A673 (cell line): ENCODE measurements at regions not wholly inside any gene's neighbourhood (a gene's known extent, or its start where the extent isn't known, plus 50 kb on each side); places are given as distances from the start of the nearest gene placed in this dataset.

Source experiments
- BruUV-seq: library from RNA; stranded (reverse); fragments of 400-500 nt; replicated peaks from 2 replicates; lab custom pipeline; 2021; lab: Mats Ljungman, UMichigan
- CTCF ChIA-PET: fragments of 300-600 bp; sonication (Branson Sonifier 250); formaldehyde crosslinking; loops from one replicate; lab custom pipeline; 2022; ENCODE audit warnings: antibody characterized with exemption; lab: Charles Lee
- POLR2A ChIA-PET: fragments of 300-600 bp; sonication (Branson Sonifier 250); formaldehyde crosslinking; loops from one replicate; lab custom pipeline; 2022; ENCODE audit warnings: antibody characterized with exemption; ENCODE audit not compliant: low non-redundant PET; lab: Charles Lee
- DNase-seq: peaks from one replicate; pipeline ENCODE4 v3.0.0-alpha.2; 2015; ENCODE audit warnings: low spot score
- H3K27ac ChIP-seq: fragments of 200-600 bp; sonication (generic); 2 replicates; pipeline ENCODE4 v1.5.1; 2016; ENCODE audit warnings: mixed run types, low read depth, mild to moderate bottlenecking, mixed read lengths, antibody characterized with exemption, low read length; ENCODE audit not compliant: poor library complexity, severe bottlenecking
- H3K27me3 ChIP-seq: fragments of 200-600 bp; sonication (generic); replicated peaks from 2 replicates; pipeline ENCODE4 v1.6.1; 2017; ENCODE audit warnings: mixed run types, low read depth, mild to moderate bottlenecking, mixed read lengths, antibody characterized with exemption, low read length; ENCODE audit not compliant: insufficient read depth, poor library complexity
- H3K36me3 ChIP-seq: fragments of 200-600 bp; sonication (generic); 2 replicates; pipeline ENCODE4 v1.6.1; 2016; ENCODE audit warnings: mixed run types, mild to moderate bottlenecking, mixed read lengths, antibody characterized with exemption, low read length; ENCODE audit not compliant: insufficient read depth, poor library complexity, severe bottlenecking
- H3K4me1 ChIP-seq: fragments of 200-600 bp; sonication (generic); 2 replicates; pipeline ENCODE4 v1.6.1; 2017; ENCODE audit warnings: mixed run types, mild to moderate bottlenecking, mixed read lengths, antibody characterized with exemption, low read length; ENCODE audit not compliant: insufficient read depth, poor library complexity, severe bottlenecking
- H3K4me3 ChIP-seq: fragments of 200-600 bp; sonication (generic); 2 replicates; pipeline ENCODE4 v1.5.1; 2016; ENCODE audit warnings: low read depth, mixed run types, mild to moderate bottlenecking, mixed read lengths, low read length; ENCODE audit not compliant: poor library complexity, severe bottlenecking
- H3K9me3 ChIP-seq: fragments of 200-600 bp; sonication (generic); 2 replicates; pipeline ENCODE4 v1.6.1; 2016; ENCODE audit warnings: mixed run types, low read depth, mild to moderate bottlenecking, mixed read lengths, antibody characterized with exemption, low read length; ENCODE audit not compliant: poor library complexity, severe bottlenecking
- CTCF ChIP-seq: fragments of 300-800, 200-600 bp; sonication (generic); conservative IDR thresholded peaks from 2 replicates; pipeline ENCODE4 v1.5.1; 2017; ENCODE audit warnings: low read depth, mild to moderate bottlenecking, antibody characterized with exemption, low read length, moderate library complexity, mixed read lengths
- EZH2 ChIP-seq: fragments of 200-600 bp; sonication (generic); IDR thresholded peaks from 2 replicates; pipeline ENCODE4 v1.6.1; 2017; ENCODE audit warnings: borderline replicate concordance, low read depth, mild to moderate bottlenecking, mixed read lengths, antibody characterized with exemption, low read length; ENCODE audit not compliant: poor library complexity, severe bottlenecking
- intact Hi-C: fragments of 100-400 bp; cut with micrococcal nuclease; formaldehyde crosslinking; loops from one replicate; pipeline ENCODE4 v1.10.0; 2022; ENCODE audit not compliant: unreplicated experiment

- ChIA-PET POLR2A (no interaction called here), CTCF (no interaction called here)
- no peaks in the 10 kb centered on the region for H3K27me3 ChIP-seq
- intact Hi-C loops: no loop called here
- no peaks in the 10 kb centered on the region for H3K9me3 ChIP-seq
- no peak overlapping the region for H3K27ac ChIP-seq
- no peaks in the 10 kb centered on the region for H3K36me3 ChIP-seq
- TF ChIP-seq EZH2 (no peak), CTCF (no peak)
- BruUV-seq: no TSS peak
- no peak for DNase-seq
- no peak overlapping the region for H3K4me3 ChIP-seq
- H3K4me1 ChIP-seq: no peaks in the 10 kb centered on the region
Observed at GRCh38 chr2:201568217-201568820, 75.0 kb downstream of the TMEM237 start.

- TF ChIP-seq CTCF (no peak), EZH2 (no peak)
- CTCF ChIA-PET: no interaction called here
- POLR2A ChIA-PET: no interaction called here
Observed at GRCh38 chr2:201559067-201559710, 84.1 kb downstream of the TMEM237 start.

GRCh38 chr2:201558665-201559064 is 84.6 kb downstream of the TMEM237 start:
- H3K27ac ChIP-seq: no peak overlapping the region
- ChIA-PET POLR2A (no interaction called here), CTCF (no interaction called here)
- no peaks in the 10 kb centered on the region for H3K4me1 ChIP-seq
- H3K4me3 ChIP-seq: no peak overlapping the region
- TF ChIP-seq CTCF (no peak), EZH2 (no peak)
- H3K27me3 ChIP-seq: no peaks in the 10 kb centered on the region
- no peak for DNase-seq
- intact Hi-C loops: no loop called here
- no peaks in the 10 kb centered on the region for H3K36me3 ChIP-seq
- H3K9me3 ChIP-seq: no peaks in the 10 kb centered on the region
- no TSS peak for BruUV-seq

More at GRCh38 chr2:201559067-201559710, 84.1 kb downstream of the TMEM237 start:
- Histone ChIP-seq H3K27me3 (no peaks in the 10 kb centered on the region), H3K27ac (no peak overlapping the region), H3K9me3 (no peaks in the 10 kb centered on the region), H3K36me3 (no peaks in the 10 kb centered on the region), H3K4me3 (no peak overlapping the region), H3K4me1 (no peaks in the 10 kb centered on the region)
- no peak for DNase-seq
- intact Hi-C loops: no loop called here
- no TSS peak for BruUV-seq
